ENCODE measurements at regions not wholly inside any gene's neighbourhood (a gene's known extent, or its start where the extent isn't known, plus 50 kb on each side); places are given as distances from the start of the nearest gene placed in this dataset.

- Mint-ChIP-seq H3K4me3 (no peak overlapping the region), H3K27ac (no peak overlapping the region), H3K4me1 (no peaks in the 10 kb centered on the region), H3K9me3 (no peaks in the 10 kb centered on the region), H3K27me3 (peaks cover 20% of the 10 kb centered on the region), H3K36me3 (no peaks in the 10 kb centered on the region)
- ATAC-seq: no peak
These were observed 106.3 kb downstream of the OTX2 start for GRCh38 chr14:56703947-56704346.

GRCh38 chr14:56702515-56702914 lies 107.8 kb downstream of the OTX2 start:
- H3K27me3 Mint-ChIP-seq: peaks cover 20% of the 10 kb centered on the region
- H3K4me3 Mint-ChIP-seq: no peak overlapping the region
- H3K4me1 Mint-ChIP-seq: no peaks in the 10 kb centered on the region
- ATAC-seq: no peak
- no peak overlapping the region for H3K27ac Mint-ChIP-seq
- no peaks in the 10 kb centered on the region for H3K36me3 Mint-ChIP-seq
- no peaks in the 10 kb centered on the region for H3K9me3 Mint-ChIP-seq
